ENCODE measurements at regions not wholly inside any gene's neighbourhood (a gene's known extent, or its start where the extent isn't known, plus 50 kb on each side); places are given as distances from the start of the nearest gene placed in this dataset.

GRCh38 chr18:38786906-38787305 is 1221.3 kb upstream of the CELF4 start:
- TF ChIP-seq CTCF (IDR thresholded peaks at IDR 0.05; ENCODE audit: low read depth, low read length, missing input control) (no peak), ZBTB33 (IDR thresholded peaks at IDR 0.05) (no peak), SP1 (IDR thresholded peaks at IDR 0.05) (no peak), EGR1 (IDR thresholded peaks at IDR 0.05; ENCODE audit: low read depth in 2 of 2) (no peak), REST (IDR thresholded peaks at IDR 0.05) (no peak), TAF1 (conservative IDR thresholded peaks at IDR 0.05) (no peak), GABPA (IDR thresholded peaks at IDR 0.05 in 1 of 2, conservative IDR thresholded peaks at IDR 0.05 in 1 of 2) (no peak), RAD21 (IDR thresholded peaks at IDR 0.05) (no peak), YY1 (IDR thresholded peaks at IDR 0.05) (no peak), JUND (IDR thresholded peaks at IDR 0.05) (no peak)

Data from liver (tissue), 3 donors.